H9 (cell line): ENCODE measurements at regions not wholly inside any gene's neighbourhood (a gene's known extent, or its start where the extent isn't known, plus 50 kb on each side); places are given as distances from the start of the nearest gene placed in this dataset.

ENCODE experiments used
- DNase-seq: peaks from one replicate; pipeline ENCODE4 v3.0.0-alpha.2; 2017
- H2AFZ ChIP-seq: one replicate; pipeline ENCODE4 v1.6.1; 2013; ENCODE audit warnings: mild to moderate bottlenecking, low read length, control low read depth, moderate library complexity
- H2AK5ac ChIP-seq: 2 replicates; pipeline ENCODE4 v1.6.1; 2013; ENCODE audit warnings: low read length, control low read depth, mixed read lengths; ENCODE audit not compliant: insufficient read length
- H2BK120ac ChIP-seq: one replicate; pipeline ENCODE4 v1.6.1; 2013; ENCODE audit warnings: low read depth, mild to moderate bottlenecking, low read length, control low read depth, inconsistent platforms; ENCODE audit not compliant: poor library complexity, severe bottlenecking
- H2BK12ac ChIP-seq: 2 replicates; pipeline ENCODE4 v1.6.1; 2013; ENCODE audit warnings: low read length, control low read depth, mixed read lengths, low read depth; ENCODE audit not compliant: insufficient read length
- H2BK15ac ChIP-seq: 2 replicates; pipeline ENCODE4 v1.6.1; 2013; ENCODE audit warnings: low read depth, low read length, control low read depth
- H2BK20ac ChIP-seq: one replicate; pipeline ENCODE4 v1.6.1; 2013; ENCODE audit warnings: low read depth, mild to moderate bottlenecking, low read length, control low read depth, inconsistent platforms; ENCODE audit not compliant: poor library complexity, severe bottlenecking
- H2BK5ac ChIP-seq: 2 replicates; pipeline ENCODE4 v1.6.1; 2013; ENCODE audit warnings: low read length, control low read depth, mixed read lengths; ENCODE audit not compliant: insufficient read length
- H3K14ac ChIP-seq: 2 replicates; pipeline ENCODE4 v1.6.1; 2013; ENCODE audit warnings: low read length, control low read depth; ENCODE audit not compliant: insufficient read depth
- H3K18ac ChIP-seq: 2 replicates; pipeline ENCODE4 v1.6.1; 2013; ENCODE audit warnings: low read depth, mild to moderate bottlenecking, mixed read lengths, low read length, control low read depth; ENCODE audit not compliant: insufficient read length
- H3K23ac ChIP-seq: 2 replicates; pipeline ENCODE4 v1.6.1; 2013; ENCODE audit warnings: low read length, control low read depth, mixed read lengths, low read depth; ENCODE audit not compliant: insufficient read length
- H3K23me2 ChIP-seq: 2 replicates; pipeline ENCODE4 v1.6.1; 2013; ENCODE audit warnings: low read depth, mild to moderate bottlenecking, mixed read lengths, low read length, control low read depth; ENCODE audit not compliant: insufficient read length, poor library complexity, severe bottlenecking
- H3K27ac ChIP-seq: 2 replicates; pipeline ENCODE4 v1.5.1; 2013; ENCODE audit warnings: low read length, control low read depth, mixed read lengths, low read depth; ENCODE audit not compliant: insufficient read length
- H3K27me3 ChIP-seq: 2 replicates; pipeline ENCODE4 v1.6.1; 2013; ENCODE audit warnings: low read length, control low read depth, inconsistent platforms; ENCODE audit not compliant: insufficient read depth
- H3K4ac ChIP-seq: 2 replicates; pipeline ENCODE4 v1.6.1; 2013; ENCODE audit warnings: low read depth, mild to moderate bottlenecking, control low read depth, inconsistent platforms, low read length, moderate library complexity
- H3K4me1 ChIP-seq: 2 replicates; pipeline ENCODE4 v1.6.1; 2013; ENCODE audit warnings: low read length, control low read depth, inconsistent platforms; ENCODE audit not compliant: insufficient read depth
- H3K4me2 ChIP-seq: 2 replicates; pipeline ENCODE4 v1.6.1; 2013; ENCODE audit warnings: low read length, control low read depth, mixed read lengths; ENCODE audit not compliant: insufficient read length, insufficient read depth
- H3K56ac ChIP-seq: 2 replicates; pipeline ENCODE4 v1.6.1; 2013; ENCODE audit warnings: low read depth, mild to moderate bottlenecking, mixed read lengths, low read length, control low read depth; ENCODE audit not compliant: insufficient read length
- H3K79me1 ChIP-seq: 2 replicates; pipeline ENCODE4 v1.6.1; 2013; ENCODE audit warnings: low read depth, mild to moderate bottlenecking, moderate library complexity, low read length, control low read depth, inconsistent platforms; ENCODE audit not compliant: insufficient read depth, poor library complexity, severe bottlenecking
- H3K79me2 ChIP-seq: 2 replicates; pipeline ENCODE4 v1.6.1; 2013; ENCODE audit warnings: low read length, control low read depth, inconsistent platforms; ENCODE audit not compliant: insufficient read depth
- H3K9ac ChIP-seq: 2 replicates; pipeline ENCODE4 v1.6.1; 2013; ENCODE audit warnings: low read length, control low read depth, mixed read lengths; ENCODE audit not compliant: insufficient read length; ENCODE audit errors: extremely low read depth
- H3K9me3 ChIP-seq: one replicate; pipeline ENCODE4 v1.6.1; 2013; ENCODE audit warnings: low read depth, low read length, inconsistent platforms; ENCODE audit not compliant: control insufficient read depth
- H3T11ph ChIP-seq: one replicate; pipeline ENCODE4 v1.6.1; 2013; ENCODE audit warnings: mild to moderate bottlenecking, low read length, control low read depth, inconsistent platforms
- H4K20me1 ChIP-seq: one replicate; pipeline ENCODE4 v1.6.1; 2013; ENCODE audit not compliant: control insufficient read depth, insufficient read length, insufficient read depth
- H4K5ac ChIP-seq: 2 replicates; pipeline ENCODE4 v1.6.1; 2013; ENCODE audit warnings: low read depth, mild to moderate bottlenecking, mixed read lengths, low read length, control low read depth; ENCODE audit not compliant: insufficient read length
- H4K8ac ChIP-seq: replicated peaks from 2 replicates; pipeline ENCODE4 v1.6.1; 2013; ENCODE audit warnings: low read length, control low read depth, mixed read lengths, low read depth; ENCODE audit not compliant: insufficient read length
- H4K91ac ChIP-seq: 2 replicates; pipeline ENCODE4 v1.6.1; 2013; ENCODE audit warnings: low read depth, mild to moderate bottlenecking, moderate library complexity, mixed read lengths, low read length, control low read depth; ENCODE audit not compliant: insufficient read length
- H3K27ac Mint-ChIP-seq, 3 experiments: 2 replicates in 2 of 3; 3 replicates in 1 of 3; pipeline ENCODE4 v1.8.0; 2020 to 2021; ENCODE audit warnings: mixed read lengths in 3 of 3, mild to moderate bottlenecking in 1 of 3, moderate library complexity in 1 of 3
- H3K27me3 Mint-ChIP-seq: 2 replicates; pipeline ENCODE4 v1.8.0; 2021; ENCODE audit warnings: low read depth, mild to moderate bottlenecking, moderate library complexity, mixed read lengths
- H3K36me3 Mint-ChIP-seq, 3 experiments: 2 replicates in 2 of 3; 3 replicates in 1 of 3; pipeline ENCODE4 v1.8.0; 2020 to 2021; ENCODE audit warnings: low read depth in 3 of 3, mixed read lengths in 3 of 3; ENCODE audit not compliant: insufficient read depth in 1 of 3
- H3K4me1 Mint-ChIP-seq, 2 experiments: 2 replicates each; pipeline ENCODE4 v1.8.0; 2020; ENCODE audit warnings: mixed read lengths in 2 of 2
- H3K4me3 Mint-ChIP-seq, 2 experiments: 2 replicates in 1 of 2; 3 replicates in 1 of 2; pipeline ENCODE4 v1.8.0; 2020 to 2021; ENCODE audit warnings: mild to moderate bottlenecking in 2 of 2, mixed read lengths in 2 of 2, moderate library complexity in 1 of 2
- H3K9me3 Mint-ChIP-seq, 2 experiments: 2 replicates in 1 of 2; 3 replicates in 1 of 2; pipeline ENCODE4 v1.8.0; 2020; ENCODE audit warnings: mild to moderate bottlenecking in 2 of 2, mixed read lengths in 2 of 2, moderate library complexity in 1 of 2
- WGBS: extraction: QIAGEN DNeasy Blood & Tissue Kit; methylation state at CpG from one replicate; pipeline ENCODE4 v1.1.7; 2013; ENCODE audit warnings: missing lambda C conversion rate, low lambda C conversion rate, mixed read lengths; ENCODE audit not compliant: insufficient read length; ENCODE audit errors: extremely low coverage; 5-methylcytosine and 5-hydroxymethylcytosine counted together
- TF ChIP-seq, protein P1 (sequence below): fragments of 200-600 bp; sonication (generic); conservative IDR thresholded peaks from 3 replicates; pipeline ENCODE4 v1.8.0; 2021; ENCODE audit warnings: antibody characterized with exemption, mild to moderate bottlenecking

DNA sequence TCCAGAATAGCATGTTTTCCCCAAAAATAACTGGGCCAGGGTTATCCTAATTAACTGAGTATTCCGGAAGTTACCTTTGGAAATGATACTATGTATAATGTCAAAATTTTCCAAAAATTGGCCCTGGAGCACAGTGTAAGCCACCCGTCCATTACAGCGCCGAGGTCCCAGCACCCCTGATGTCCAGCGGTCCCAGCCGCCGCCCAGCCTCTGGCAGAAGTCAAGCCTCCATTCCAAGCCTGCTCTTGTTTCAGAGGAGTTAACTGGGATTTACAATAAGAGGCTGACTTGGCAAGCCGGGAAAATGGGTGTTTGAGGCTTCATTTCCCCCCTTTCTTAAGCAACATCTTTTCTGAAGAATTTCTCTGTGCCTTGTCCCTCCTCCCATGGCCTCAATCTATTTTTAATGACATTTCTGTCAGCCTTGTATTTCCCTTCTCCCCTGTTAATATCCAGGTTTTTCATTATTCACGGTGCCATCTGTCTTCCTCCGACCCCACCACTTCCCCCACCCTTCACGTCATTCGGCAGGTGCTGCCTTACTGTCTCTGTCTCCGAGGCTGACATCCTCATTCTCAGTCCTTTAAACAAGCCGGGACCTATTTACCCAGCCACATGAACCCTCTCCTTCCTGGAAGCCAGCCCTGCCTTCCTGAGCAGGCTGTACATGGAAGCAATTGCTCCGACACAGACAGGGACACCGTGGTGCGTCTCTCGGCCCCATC is 490.9 kb downstream of the NPHP4 start:
- Histone ChIP-seq H2BK15ac (no peak overlapping the region), H2AFZ (no peak overlapping the region), H3K9ac (no peak overlapping the region), H3K23ac (no peak overlapping the region), H3K4ac (no peak overlapping the region), H3K4me2 (no peak overlapping the region), H4K5ac (no peak overlapping the region), H3K27ac (no peak overlapping the region), H3T11ph (no peak overlapping the region), H3K14ac (no peak overlapping the region; the same call in 1 of the 2 replicates), H2BK120ac (no peak overlapping the region), H3K79me2 (no peaks in the 10 kb centered on the region), H4K91ac (no peak overlapping the region), H3K23me2 (no peaks in the 10 kb centered on the region), H3K27me3 (no peaks in the 10 kb centered on the region), H4K20me1 (peaks cover 2% of the 10 kb centered on the region), H3K9me3 (no peaks in the 10 kb centered on the region), H3K79me1 (no peaks in the 10 kb centered on the region), H3K56ac (no peak overlapping the region), H3K18ac (no peak overlapping the region), H2BK20ac (no peak overlapping the region), H3K4me1 (no peaks in the 10 kb centered on the region), H2BK5ac (no peak overlapping the region), H4K8ac (no peak overlapping the region), H2BK12ac (no peak overlapping the region), H2AK5ac (no peak overlapping the region)
- H3K9me3 Mint-ChIP-seq, result peaks cover 3 to 6% of the 10 kb centered on the region in 2 experiments; a peak in 3 of 5 replicates
- H3K27ac Mint-ChIP-seq, result no peak overlapping the region
- WGBS, result no CpG with 5 or more reads among the region's 18 CpGs
- TF ChIP-seq, protein P1, sequence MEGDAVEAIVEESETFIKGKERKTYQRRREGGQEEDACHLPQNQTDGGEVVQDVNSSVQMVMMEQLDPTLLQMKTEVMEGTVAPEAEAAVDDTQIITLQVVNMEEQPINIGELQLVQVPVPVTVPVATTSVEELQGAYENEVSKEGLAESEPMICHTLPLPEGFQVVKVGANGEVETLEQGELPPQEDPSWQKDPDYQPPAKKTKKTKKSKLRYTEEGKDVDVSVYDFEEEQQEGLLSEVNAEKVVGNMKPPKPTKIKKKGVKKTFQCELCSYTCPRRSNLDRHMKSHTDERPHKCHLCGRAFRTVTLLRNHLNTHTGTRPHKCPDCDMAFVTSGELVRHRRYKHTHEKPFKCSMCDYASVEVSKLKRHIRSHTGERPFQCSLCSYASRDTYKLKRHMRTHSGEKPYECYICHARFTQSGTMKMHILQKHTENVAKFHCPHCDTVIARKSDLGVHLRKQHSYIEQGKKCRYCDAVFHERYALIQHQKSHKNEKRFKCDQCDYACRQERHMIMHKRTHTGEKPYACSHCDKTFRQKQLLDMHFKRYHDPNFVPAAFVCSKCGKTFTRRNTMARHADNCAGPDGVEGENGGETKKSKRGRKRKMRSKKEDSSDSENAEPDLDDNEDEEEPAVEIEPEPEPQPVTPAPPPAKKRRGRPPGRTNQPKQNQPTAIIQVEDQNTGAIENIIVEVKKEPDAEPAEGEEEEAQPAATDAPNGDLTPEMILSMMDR, result no peak
- H3K36me3 Mint-ChIP-seq, result no peaks in the 10 kb centered on the region
- no peaks in the 10 kb centered on the region for H3K4me1 Mint-ChIP-seq
- peaks cover 13% of the 10 kb centered on the region for H3K27me3 Mint-ChIP-seq
- no peak overlapping the region for H3K4me3 Mint-ChIP-seq
- DNase-seq, result no peak
